LNCAP (cell line): ENCODE measurements at regions not wholly inside any gene's neighbourhood (a gene's known extent, or its start where the extent isn't known, plus 50 kb on each side); places are given as distances from the start of the nearest gene placed in this dataset.

ENCODE experiments used
- CTCF ChIP-seq: fragments of 450-650 bp; IDR thresholded peaks from 2 replicates; pipeline ENCODE4 v1.5.1; 2017; ENCODE audit warnings: mild to moderate bottlenecking

GRCh38 chr6:23447731-23448130, 678.3 kb upstream of the NRSN1 start:
- no peak for TF ChIP-seq CTCF

- no peak for TF ChIP-seq CTCF
These were observed 677.7 kb upstream of the NRSN1 start for GRCh38 chr6:23448281-23448680.

GRCh38 chr6:23454080-23454976, 671.7 kb upstream of the NRSN1 start:
- TF ChIP-seq CTCF: no peak

GRCh38 chr6:23455754-23456153, 670.3 kb upstream of the NRSN1 start:
- no peak for TF ChIP-seq CTCF

GRCh38 chr6:23456396-23456795, 669.6 kb upstream of the NRSN1 start:
- TF ChIP-seq CTCF: no peak

GRCh38 chr6:23457321-23457720, 668.7 kb upstream of the NRSN1 start:
- TF ChIP-seq CTCF: no peak

- no peak for TF ChIP-seq CTCF
These were observed 660.1 kb upstream of the NRSN1 start for GRCh38 chr6:23465912-23466311.
